ENCODE measurements at regions not wholly inside any gene's neighbourhood (a gene's known extent, or its start where the extent isn't known, plus 50 kb on each side); places are given as distances from the start of the nearest gene placed in this dataset.

- TF ChIP-seq POLR2A (IDR thresholded peaks at IDR 0.05) (no peak), CTCF (IDR thresholded peaks at IDR 0.05) (no peak)
Observed at GRCh38 chr3:159159546-159159945, 357.7 kb downstream of the MFSD1 start.
